ENCODE measurements at regions not wholly inside any gene's neighbourhood (a gene's known extent, or its start where the extent isn't known, plus 50 kb on each side); places are given as distances from the start of the nearest gene placed in this dataset.
"Not testable (repeated sequence)": the region's sequence is repeated elsewhere in the genome, so short reads cannot be mapped to it uniquely, and the experiment has no call there.

GRCh38 chr1:3983181-3983580 lies 83.1 kb upstream of the C1orf174 start:
- Mint-ChIP-seq H3K27me3 (peaks cover 17% of the 10 kb centered on the region), H3K9me3 (no peaks in the 10 kb centered on the region), H3K27ac (no peak overlapping the region), H3K4me3 (no peak overlapping the region), H3K4me1 (no peaks in the 10 kb centered on the region)
- DNase-seq (no peak), ATAC-seq (no peak)

- ATAC-seq = no peak
- H3K4me3 Mint-ChIP-seq = no peak overlapping the region
- H3K4me1 Mint-ChIP-seq = no peaks in the 10 kb centered on the region
- no peaks in the 10 kb centered on the region for H3K9me3 Mint-ChIP-seq
- peaks cover 21% of the 10 kb centered on the region for H3K27me3 Mint-ChIP-seq
- no peak overlapping the region for H3K27ac Mint-ChIP-seq
- DNase-seq = no peak
Observed at GRCh38 chr1:3984586-3984985, 84.5 kb upstream of the C1orf174 start.

DNA sequence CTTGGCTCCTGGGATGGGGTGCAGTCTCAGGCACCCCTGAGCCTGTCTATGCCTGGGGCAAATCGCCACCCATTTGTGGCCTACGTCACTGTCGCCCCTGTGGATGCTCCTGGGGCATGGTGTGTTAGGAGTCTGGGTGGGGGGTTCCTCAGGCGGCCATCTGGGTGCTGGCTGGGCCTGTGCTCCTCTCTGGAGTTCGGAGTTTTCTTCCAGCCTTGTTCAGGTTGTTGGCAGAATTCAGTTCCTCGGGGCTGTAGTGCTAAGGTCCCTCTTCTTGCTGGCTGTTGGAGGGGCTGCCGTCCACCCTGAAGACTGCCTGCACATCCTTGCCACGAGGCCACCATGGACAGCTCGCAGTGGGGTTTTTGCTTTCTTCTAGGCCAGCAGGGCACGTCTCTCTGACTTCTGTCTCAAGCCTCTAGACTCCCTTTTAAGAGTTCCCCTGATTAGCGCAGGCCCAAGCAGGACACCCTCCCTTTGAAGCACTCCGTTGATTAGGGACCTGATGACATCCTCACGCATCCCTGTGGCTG lies 86.7 kb upstream of the C1orf174 start:
- ATAC-seq (no peak), DNase-seq (no peak)
- no peaks in the 10 kb centered on the region for H3K4me1 Mint-ChIP-seq
- H3K4me3 Mint-ChIP-seq = no peak overlapping the region
- H3K27ac Mint-ChIP-seq = no peak overlapping the region
- peaks cover 3 to 4% of the 10 kb centered on the region in 2 donors for H3K9me3 Mint-ChIP-seq
- H3K27me3 Mint-ChIP-seq = peaks cover 26% of the 10 kb centered on the region

GRCh38 chr1:3987669-3988235 lies 87.7 kb upstream of the C1orf174 start:
- no peak for ATAC-seq
- Mint-ChIP-seq H3K4me1 (no peaks in the 10 kb centered on the region), H3K9me3 (peaks cover 10 to 14% of the 10 kb centered on the region in 2 donors)

GRCh38 chr1:3988431-3988830 lies 88.4 kb upstream of the C1orf174 start:
- DNase-seq = no peak
- Mint-ChIP-seq H3K27ac (no peak overlapping the region), H3K4me3 (no peak overlapping the region)

More at GRCh38 chr1:3987669-3988235, 87.7 kb upstream of the C1orf174 start:
- Mint-ChIP-seq H3K27me3 (peaks cover 25% of the 10 kb centered on the region), H3K27ac (no peak overlapping the region), H3K4me3 (no peak overlapping the region)
- no peak for DNase-seq

GRCh38 chr1:3989465-3989864 lies 89.4 kb upstream of the C1orf174 start:
- no peak overlapping the region for H3K27ac Mint-ChIP-seq
- H3K9me3 Mint-ChIP-seq = peaks cover 10 to 14% of the 10 kb centered on the region in 2 donors
- ATAC-seq (no peak), DNase-seq (no peak)
- H3K4me1 Mint-ChIP-seq = no peaks in the 10 kb centered on the region
- H3K27me3 Mint-ChIP-seq = peaks cover 17% of the 10 kb centered on the region
- no peak overlapping the region for H3K4me3 Mint-ChIP-seq

More at GRCh38 chr1:3988431-3988830, 88.4 kb upstream of the C1orf174 start:
- H3K27me3 Mint-ChIP-seq = peaks cover 19% of the 10 kb centered on the region
- ATAC-seq = no peak
- no peaks in the 10 kb centered on the region for H3K4me1 Mint-ChIP-seq
- H3K9me3 Mint-ChIP-seq = peaks cover 10 to 14% of the 10 kb centered on the region in 2 donors

DNA sequence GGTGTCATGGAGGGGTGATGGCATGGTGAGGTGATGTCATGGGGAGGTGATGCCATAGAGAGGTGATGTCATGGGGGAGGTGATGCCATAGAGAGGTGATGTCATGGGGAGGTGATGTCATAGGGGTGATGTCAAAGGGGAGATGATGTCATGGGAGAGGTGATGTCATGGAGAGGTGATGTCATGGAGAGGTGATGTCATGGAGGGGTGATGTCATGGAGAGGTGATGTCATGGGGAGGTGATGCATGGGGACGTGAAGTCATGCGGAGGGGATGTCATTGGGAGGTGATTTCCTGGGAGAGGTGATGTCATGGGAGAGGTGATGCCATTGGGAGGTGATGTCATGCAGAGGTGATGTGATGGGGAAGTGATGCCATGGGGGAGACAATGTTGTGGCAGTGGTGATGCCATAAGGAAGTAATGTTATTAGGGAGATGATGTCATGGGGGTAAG lies 92.1 kb upstream of the C1orf174 start:
- DNase-seq (peak; percentile 32 to 35), ATAC-seq (peak; percentile 15)
- H3K4me3 Mint-ChIP-seq = peak overlapping the region in 1 of 2 donors; percentile 29
- peak overlapping the region in 1 of 2 donors; percentile 77 for H3K27ac Mint-ChIP-seq
- no peaks in the 10 kb centered on the region for H3K4me1 Mint-ChIP-seq
- H3K27me3 Mint-ChIP-seq = peaks cover 17% of the 10 kb centered on the region
- H3K9me3 Mint-ChIP-seq = peaks cover 10 to 14% of the 10 kb centered on the region in 2 donors

DNA sequence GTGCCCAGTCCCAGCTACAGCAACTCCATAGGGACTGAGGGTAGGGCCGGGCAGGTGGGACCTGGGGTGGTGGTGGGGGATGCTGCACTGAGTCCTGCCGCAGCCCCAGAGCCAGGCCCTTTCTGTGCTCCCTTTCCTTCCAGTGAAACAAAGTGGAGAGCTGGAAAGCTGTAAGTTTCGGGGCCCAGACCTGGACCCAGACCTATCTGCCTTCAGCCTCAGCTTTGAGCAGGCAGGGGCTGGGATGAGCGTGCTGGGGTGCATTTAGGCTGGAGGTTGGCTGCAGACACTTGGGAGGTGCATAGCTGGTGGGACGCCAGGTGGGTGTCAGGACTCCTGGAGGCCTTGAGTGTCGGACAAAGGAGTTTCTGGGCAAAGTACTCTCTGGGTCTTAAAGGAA lies 92.7 kb upstream of the C1orf174 start:
- H3K9me3 Mint-ChIP-seq = peaks cover 10 to 14% of the 10 kb centered on the region in 2 donors
- no peaks in the 10 kb centered on the region for H3K4me1 Mint-ChIP-seq
- ATAC-seq (peak; percentile 12), DNase-seq (no peak)
- no peak overlapping the region for H3K4me3 Mint-ChIP-seq
- no peak overlapping the region for H3K27ac Mint-ChIP-seq
- H3K27me3 Mint-ChIP-seq = peaks cover 17% of the 10 kb centered on the region

- no peak overlapping the region for H3K27ac Mint-ChIP-seq
- DNase-seq = no peak
- peaks cover 10 to 14% of the 10 kb centered on the region in 2 donors for H3K9me3 Mint-ChIP-seq
- H3K4me3 Mint-ChIP-seq = no peak overlapping the region
- ATAC-seq = no peak
- no peaks in the 10 kb centered on the region for H3K4me1 Mint-ChIP-seq
- H3K27me3 Mint-ChIP-seq = peaks cover 25% of the 10 kb centered on the region
Observed at GRCh38 chr1:3993619-3994375, 93.7 kb upstream of the C1orf174 start.

GRCh38 chr1:3995141-3995780 lies 95.2 kb upstream of the C1orf174 start:
- H3K4me1 Mint-ChIP-seq = no peaks in the 10 kb centered on the region
- no peak for DNase-seq
- no peak overlapping the region for H3K4me3 Mint-ChIP-seq
- H3K9me3 Mint-ChIP-seq = peaks cover 10 to 14% of the 10 kb centered on the region in 2 donors
- H3K27me3 Mint-ChIP-seq = peaks cover 30% of the 10 kb centered on the region
- no peak overlapping the region for H3K27ac Mint-ChIP-seq
- ATAC-seq = no peak

GRCh38 chr1:3996846-3997705 lies 97.0 kb upstream of the C1orf174 start:
- Mint-ChIP-seq H3K27ac (no peak overlapping the region), H3K27me3 (peaks cover 38% of the 10 kb centered on the region), H3K4me3 (no peak overlapping the region), H3K9me3 (peaks cover 4 to 6% of the 10 kb centered on the region in 2 donors), H3K4me1 (no peaks in the 10 kb centered on the region)
- DNase-seq = no peak
- no peak for ATAC-seq

GRCh38 chr1:3998086-3998485 lies 98.0 kb upstream of the C1orf174 start:
- Mint-ChIP-seq H3K9me3 (no peaks in the 10 kb centered on the region), H3K27me3 (peaks cover 36% of the 10 kb centered on the region), H3K4me3 (no peak overlapping the region), H3K27ac (no peak overlapping the region), H3K4me1 (no peaks in the 10 kb centered on the region)
- ATAC-seq (no peak), DNase-seq (no peak)

DNA sequence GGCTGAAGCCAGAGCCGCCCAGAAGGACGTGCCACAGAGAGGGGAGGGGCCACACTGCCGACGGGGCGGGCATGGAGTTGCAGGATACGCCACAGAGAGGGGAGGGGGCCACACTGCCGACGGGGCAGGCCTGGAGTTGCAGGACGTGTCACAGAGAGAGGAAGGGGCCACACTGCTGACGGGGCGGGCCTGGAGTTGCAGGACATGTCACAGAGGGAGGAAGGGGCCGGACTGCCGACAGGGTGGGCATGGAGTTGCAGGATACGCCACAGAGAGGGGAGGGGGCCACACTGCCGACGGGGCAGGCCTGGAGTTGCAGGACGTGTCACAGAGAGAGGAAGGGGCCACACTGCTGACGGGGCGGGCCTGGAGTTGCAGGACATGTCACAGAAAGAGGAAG lies 99.4 kb upstream of the C1orf174 start:
- ATAC-seq, H3K9me3 Mint-ChIP-seq, H3K4me1 Mint-ChIP-seq, H3K27ac Mint-ChIP-seq, DNase-seq, H3K4me3 Mint-ChIP-seq: not testable (repeated sequence)
- peaks cover 41% of the 10 kb centered on the region for H3K27me3 Mint-ChIP-seq

- no peak overlapping the region for H3K4me3 Mint-ChIP-seq
- H3K4me1 Mint-ChIP-seq = no peaks in the 10 kb centered on the region
- H3K27me3 Mint-ChIP-seq = peaks cover 47% of the 10 kb centered on the region
- no peak overlapping the region for H3K27ac Mint-ChIP-seq
- no peaks in the 10 kb centered on the region for H3K9me3 Mint-ChIP-seq
- DNase-seq (no peak), ATAC-seq (no peak)
Observed at GRCh38 chr1:3999941-4000735, 100.1 kb upstream of the C1orf174 start.
